ENCODE measurements at regions not wholly inside any gene's neighbourhood (a gene's known extent, or its start where the extent isn't known, plus 50 kb on each side); places are given as distances from the start of the nearest gene placed in this dataset.

- Histone ChIP-seq H3K4me3 (no peak overlapping the region), H3K36me3 (replicated peaks in 1 of 2) (no peaks in the 10 kb centered on the region), H3K9me3 (replicated peaks in 1 of 3) (no peaks in the 10 kb centered on the region), H3K27me3 (no peaks in the 10 kb centered on the region), H3K4me1 (replicated peaks in 1 of 2) (no peaks in the 10 kb centered on the region), H3K27ac (no peak overlapping the region)
- 56 to 80% (median 68%) methylated on average over 2 of the region's 2 CpGs for WGBS, 4 donors
- TF ChIP-seq POLR2A (IDR thresholded peaks at IDR 0.05) (no peak), CTCF (IDR thresholded peaks at IDR 0.05) (no peak)
- DNase-seq, result no peak
- intact Hi-C loops (cut with DNase I), result no loop called here
Measured at GRCh38 chr1:99361406-99361805, 97.1 kb downstream of the PLPPR4 start.

GRCh38 chr1:99363531-99363930, 99.2 kb downstream of the PLPPR4 start:
- no peak overlapping the region for H3K4me3 ChIP-seq
- H3K4me1 ChIP-seq (replicated peaks in 1 of 2), result no peaks in the 10 kb centered on the region
- intact Hi-C loops (cut with DNase I), result no loop called here
- H3K27ac ChIP-seq, result no peak overlapping the region
- no peaks in the 10 kb centered on the region for H3K27me3 ChIP-seq
- WGBS, 4 donors, result 59 to 73% (median 66%) methylated on average over 2 of the region's 2 CpGs
- H3K36me3 ChIP-seq (replicated peaks in 1 of 2), result no peaks in the 10 kb centered on the region
- TF ChIP-seq CTCF (IDR thresholded peaks at IDR 0.05), result no peak
- TF ChIP-seq POLR2A (IDR thresholded peaks at IDR 0.05), result no peak
- no peaks in the 10 kb centered on the region for H3K9me3 ChIP-seq (replicated peaks in 1 of 3)
- no peak for DNase-seq

GRCh38 chr1:99365141-99365540, 100.8 kb downstream of the PLPPR4 start:
- DNase-seq, result no peak
- no peak for TF ChIP-seq CTCF (IDR thresholded peaks at IDR 0.05)
- TF ChIP-seq POLR2A (IDR thresholded peaks at IDR 0.05), result no peak
- H3K4me1 ChIP-seq (replicated peaks in 1 of 2), result no peaks in the 10 kb centered on the region
- no peak overlapping the region for H3K27ac ChIP-seq
- H3K36me3 ChIP-seq (replicated peaks in 1 of 2), result no peaks in the 10 kb centered on the region
- no peak overlapping the region for H3K4me3 ChIP-seq
- 73 to 81% (median 74%) methylated on average over 6 of the region's 6 CpGs for WGBS, 4 donors
- no peaks in the 10 kb centered on the region for H3K9me3 ChIP-seq (replicated peaks in 1 of 3)
- intact Hi-C loops (cut with DNase I), result no loop called here
- no peaks in the 10 kb centered on the region for H3K27me3 ChIP-seq

GRCh38 chr1:99365545-99365944, 101.3 kb downstream of the PLPPR4 start:
- H3K9me3 ChIP-seq (replicated peaks in 1 of 3), result no peaks in the 10 kb centered on the region
- no peak for DNase-seq
- no peak overlapping the region for H3K27ac ChIP-seq
- no peaks in the 10 kb centered on the region for H3K27me3 ChIP-seq
- TF ChIP-seq CTCF (IDR thresholded peaks at IDR 0.05) (no peak), POLR2A (IDR thresholded peaks at IDR 0.05) (no peak)
- no peak overlapping the region for H3K4me3 ChIP-seq
- H3K36me3 ChIP-seq (replicated peaks in 1 of 2), result no peaks in the 10 kb centered on the region
- intact Hi-C loops (cut with DNase I), result no loop called here
- no peaks in the 10 kb centered on the region for H3K4me1 ChIP-seq (replicated peaks in 1 of 2)
- WGBS, 4 donors, result 47 to 68% (median 53%) methylated on average over 1 of the region's 1 CpG

All from adrenal gland (tissue), 9 donors.